CD4-positive, alpha-beta T cell (primary cell): ENCODE measurements at regions not wholly inside any gene's neighbourhood (a gene's known extent, or its start where the extent isn't known, plus 50 kb on each side); places are given as distances from the start of the nearest gene placed in this dataset.

Source experiments
- ATAC-seq: fragments of 200-7000 bp; cut with Tn5 transposase; one replicate; pipeline ENCODE4 v1.10.0; 2022; ENCODE audit warnings: mild to moderate bottlenecking; ENCODE audit not compliant: poor library complexity
- CTCF ChIA-PET: fragments of 350-600 bp; sonication (Branson Sonifier 250); formaldehyde crosslinking; loops from one replicate; lab custom pipeline; 2021; ENCODE audit warnings: antibody characterized with exemption, inconsistent platforms; lab: Charles Lee
- POLR2A ChIA-PET: fragments of 350-600 bp; sonication (Branson Sonifier 250); formaldehyde crosslinking; loops from one replicate; lab custom pipeline; 2021; ENCODE audit warnings: antibody characterized with exemption, inconsistent platforms; lab: Charles Lee
- DNase-seq, 14 experiments: peaks; one replicate each; pipeline ENCODE4 v3.0.0-alpha.2; 2013 to 2020; ENCODE audit warnings: mixed read lengths in 2 of 14
- H3K27ac ChIP-seq, 2 donors: one replicate each; pipeline versions ENCODE4 v1.5.1 to v1.7.0; 2013; ENCODE audit warnings: low read length in 2 of 2, low read depth in 1 of 2, mild to moderate bottlenecking in 1 of 2
- H3K27me3 ChIP-seq, 2 experiments: 1 replicate in 1 of 2; 2 replicates in 1 of 2; pipeline versions ENCODE4 v1.6.1 to v1.7.0; 2013; ENCODE audit warnings: low read length in 2 of 2, control low read depth in 1 of 2, mild to moderate bottlenecking in 1 of 2, moderate library complexity in 1 of 2; ENCODE audit not compliant: insufficient read depth in 2 of 2, control insufficient read depth in 1 of 2
- H3K36me3 ChIP-seq: one replicate; pipeline ENCODE4 v1.6.1; 2013; ENCODE audit warnings: low read length, control low read depth; ENCODE audit not compliant: insufficient read depth
- H3K4me1 ChIP-seq: one replicate; pipeline ENCODE4 v1.6.1; 2013; ENCODE audit warnings: low read length, control low read depth; ENCODE audit not compliant: insufficient read depth
- H3K4me3 ChIP-seq: one replicate; pipeline ENCODE4 v1.5.1; 2013; ENCODE audit warnings: mild to moderate bottlenecking, low read length, moderate library complexity
- H3K9me3 ChIP-seq, 2 experiments: 1 replicate in 1 of 2; 2 replicates in 1 of 2; pipeline versions ENCODE4 v1.6.1 to v1.7.0; 2013; ENCODE audit warnings: low read length in 2 of 2, mild to moderate bottlenecking in 2 of 2, control low read depth in 1 of 2, moderate library complexity in 1 of 2; ENCODE audit not compliant: control insufficient read depth in 1 of 2, insufficient read depth in 1 of 2
- H3K27ac Mint-ChIP-seq: one replicate; pipeline ENCODE4 v1.8.0; 2020; ENCODE audit warnings: mixed read lengths
- H3K27me3 Mint-ChIP-seq: one replicate; pipeline ENCODE4 v1.8.0; 2021; ENCODE audit warnings: mixed read lengths
- H3K36me3 Mint-ChIP-seq: one replicate; pipeline ENCODE4 v1.8.0; 2021; ENCODE audit warnings: low read depth, mixed read lengths
- H3K4me1 Mint-ChIP-seq: one replicate; pipeline ENCODE4 v1.8.0; 2021; ENCODE audit warnings: low read depth, mixed read lengths
- H3K4me3 Mint-ChIP-seq: one replicate; pipeline ENCODE4 v1.8.0; 2020; ENCODE audit warnings: mild to moderate bottlenecking, mixed read lengths
- H3K9me3 Mint-ChIP-seq: one replicate; pipeline ENCODE4 v1.8.0; 2020; ENCODE audit warnings: mixed read lengths
- CTCF ChIP-seq: fragments of 200-600 bp; IDR thresholded peaks from one replicate; pipeline ENCODE4 v1.8.0; 2022; ENCODE audit warnings: antibody characterized with exemption, mild to moderate bottlenecking
- intact Hi-C, 2 experiments: fragments of 100-400 bp; cut with DNase I in 1 of 2; cut with micrococcal nuclease in 1 of 2; formaldehyde crosslinking; loops; one replicate each; pipeline versions ENCODE4 v1.15.1 to v1.9.0; 2023 to 2025; cut with DNase I, micrococcal nuclease

- ChIA-PET CTCF (no interaction called here), POLR2A (no interaction called here)
- Histone ChIP-seq H3K9me3 (no peaks in the 10 kb centered on the region), H3K27ac (no peak overlapping the region), H3K36me3 (no peaks in the 10 kb centered on the region), H3K4me3 (no peak overlapping the region), H3K4me1 (no peaks in the 10 kb centered on the region), H3K27me3 (no peaks in the 10 kb centered on the region)
- Mint-ChIP-seq H3K36me3 (no peaks in the 10 kb centered on the region), H3K4me3 (no peak overlapping the region), H3K27ac (no peak overlapping the region), H3K9me3 (peaks cover 11% of the 10 kb centered on the region), H3K27me3 (no peaks in the 10 kb centered on the region), H3K4me1 (no peaks in the 10 kb centered on the region)
- intact Hi-C loops, result no loop called here
- no peak for ATAC-seq
- no peak for TF ChIP-seq CTCF
- no peak for DNase-seq
Observed at GRCh38 chr11:90493379-90493778, 270.5 kb upstream of the CHORDC1 start.

GRCh38 chr11:90491466-90491865 lies 268.6 kb upstream of the CHORDC1 start:
- CTCF ChIA-PET, result no interaction called here
- no peak overlapping the region for H3K4me3 Mint-ChIP-seq
- DNase-seq, result no peak
- no peak for TF ChIP-seq CTCF
- no peak overlapping the region for H3K27ac Mint-ChIP-seq
- no peaks in the 10 kb centered on the region for H3K4me1 Mint-ChIP-seq
- peaks cover 2% of the 10 kb centered on the region for H3K9me3 Mint-ChIP-seq
- H3K36me3 ChIP-seq, result no peaks in the 10 kb centered on the region
- H3K27me3 ChIP-seq, result no peaks in the 10 kb centered on the region
- no peaks in the 10 kb centered on the region for H3K9me3 ChIP-seq
- intact Hi-C loops, result no loop called here
- ATAC-seq, result no peak
- H3K4me3 ChIP-seq, result no peak overlapping the region
- POLR2A ChIA-PET, result no interaction called here
- H3K27ac ChIP-seq, result no peak overlapping the region
- H3K4me1 ChIP-seq, result no peaks in the 10 kb centered on the region
- H3K36me3 Mint-ChIP-seq, result no peaks in the 10 kb centered on the region
- no peaks in the 10 kb centered on the region for H3K27me3 Mint-ChIP-seq

- no peaks in the 10 kb centered on the region for H3K27me3 Mint-ChIP-seq
- Histone ChIP-seq H3K27me3 (no peaks in the 10 kb centered on the region), H3K4me3 (no peak overlapping the region), H3K36me3 (no peaks in the 10 kb centered on the region), H3K9me3 (no peaks in the 10 kb centered on the region), H3K4me1 (no peaks in the 10 kb centered on the region), H3K27ac (no peak overlapping the region)
- DNase-seq, result peak in 6 of 14 experiments; percentile 1 to 39 (median 16)
- H3K4me3 Mint-ChIP-seq, result no peak overlapping the region
- intact Hi-C loops, result no loop called here
- H3K4me1 Mint-ChIP-seq, result no peaks in the 10 kb centered on the region
- no peak for ATAC-seq
- TF ChIP-seq CTCF, result no peak
- no peaks in the 10 kb centered on the region for H3K9me3 Mint-ChIP-seq
- CTCF ChIA-PET, result no interaction called here
- no peaks in the 10 kb centered on the region for H3K36me3 Mint-ChIP-seq
- no peak overlapping the region for H3K27ac Mint-ChIP-seq
- POLR2A ChIA-PET, result no interaction called here
Observed at GRCh38 chr11:90476442-90477007, 253.7 kb upstream of the CHORDC1 start.
